Ovary (tissue), 3 donors: ENCODE measurements at regions not wholly inside any gene's neighbourhood (a gene's known extent, or its start where the extent isn't known, plus 50 kb on each side); places are given as distances from the start of the nearest gene placed in this dataset.

ENCODE experiments used
- CTCF ChIP-seq, 3 donors: fragments of 450-650 bp in 2 of 3; fragments of 200-600 bp in 1 of 3; IDR thresholded peaks; one replicate each; pipeline versions ENCODE4 v1.5.1 to v1.8.0; 2016 to 2022; ENCODE audit warnings: antibody characterized with exemption in 3 of 3, mild to moderate bottlenecking in 1 of 3
- EP300 ChIP-seq: sonication (generic); formaldehyde crosslinking; IDR thresholded peaks from one replicate; pipeline ENCODE4 v1.6.1; 2017; ENCODE audit warnings: antibody characterized with exemption
- POLR2A ChIP-seq: fragments of 450-650 bp; IDR thresholded peaks from one replicate; pipeline ENCODE4 v1.6.1; 2017; ENCODE audit warnings: antibody characterized with exemption, mild to moderate bottlenecking, moderate library complexity
- donor health status: DM: no; HTN: no; CAD: no.

- no peak for TF ChIP-seq CTCF (IDR thresholded peaks at IDR 0.05)
- TF ChIP-seq EP300: no peak
- no peak for TF ChIP-seq POLR2A
Measured at GRCh38 chr5:159702826-159703225, 213.5 kb upstream of the ADRA1B start.
